Endodermal cell (in vitro differentiated cells): ENCODE measurements at regions not wholly inside any gene's neighbourhood (a gene's known extent, or its start where the extent isn't known, plus 50 kb on each side); places are given as distances from the start of the nearest gene placed in this dataset.

Experiments used
- DNase-seq: peaks from one replicate; pipeline ENCODE4 v3.0.0-alpha.2; 2017
- H3K27ac ChIP-seq: 2 replicates; pipeline ENCODE4 v1.5.1; 2013; ENCODE audit warnings: mild to moderate bottlenecking, low read depth, low read length, moderate library complexity
- H3K27me3 ChIP-seq: 2 replicates; pipeline ENCODE4 v1.6.1; 2013; ENCODE audit warnings: mild to moderate bottlenecking, low read length, moderate library complexity; ENCODE audit not compliant: insufficient read depth, control insufficient read depth, poor library complexity, severe bottlenecking
- H3K36me3 ChIP-seq: 2 replicates; pipeline ENCODE4 v1.7.0; 2013; ENCODE audit warnings: mild to moderate bottlenecking, low read length, moderate library complexity; ENCODE audit not compliant: control insufficient read depth, insufficient read depth
- H3K4me1 ChIP-seq: one replicate; pipeline ENCODE4 v1.7.0; 2013; ENCODE audit warnings: low read length; ENCODE audit not compliant: control insufficient read depth, insufficient read depth
- H3K4me3 ChIP-seq: 2 replicates; pipeline ENCODE4 v1.5.1; 2013; ENCODE audit warnings: mild to moderate bottlenecking, low read length, moderate library complexity
- H3K9ac ChIP-seq: 2 replicates; pipeline ENCODE4 v1.6.1; 2013; ENCODE audit warnings: mild to moderate bottlenecking, low read length, moderate library complexity; ENCODE audit not compliant: poor library complexity, severe bottlenecking; ENCODE audit errors: extremely low read depth
- H3K9me3 ChIP-seq: 2 replicates; pipeline ENCODE4 v1.6.1; 2013; ENCODE audit warnings: mild to moderate bottlenecking, low read length, moderate library complexity; ENCODE audit not compliant: control insufficient read depth
- H3K27ac Mint-ChIP-seq: 2 replicates; pipeline ENCODE4 v1.8.0; 2020; ENCODE audit warnings: mixed read lengths
- H3K27me3 Mint-ChIP-seq: 2 replicates; pipeline ENCODE4 v1.8.0; 2021; ENCODE audit warnings: mild to moderate bottlenecking, mixed read lengths; ENCODE audit not compliant: insufficient read depth
- H3K36me3 Mint-ChIP-seq: 2 replicates; pipeline ENCODE4 v1.8.0; 2020; ENCODE audit warnings: low read depth, mixed read lengths
- H3K4me1 Mint-ChIP-seq: 2 replicates; pipeline ENCODE4 v1.8.0; 2020; ENCODE audit warnings: mixed read lengths
- H3K4me3 Mint-ChIP-seq: 2 replicates; pipeline ENCODE4 v1.8.0; 2020; ENCODE audit warnings: mild to moderate bottlenecking, moderate library complexity, mixed read lengths
- H3K9me3 Mint-ChIP-seq: 2 replicates; pipeline ENCODE4 v1.8.0; 2020; ENCODE audit warnings: mild to moderate bottlenecking, mixed read lengths
- WGBS, 2 experiments: methylation state at CpG; one replicate each; pipeline versions ENCODE4 v1.1.5 to v1.1.7; 2013; ENCODE audit warnings: missing lambda C conversion rate in 2 of 2, mixed read lengths in 1 of 2; ENCODE audit not compliant: insufficient coverage in 1 of 2, insufficient read length in 1 of 2; 5-methylcytosine and 5-hydroxymethylcytosine counted together
- TF ChIP-seq, protein P1 (sequence below): fragments of 200-600 bp; sonication (generic); conservative IDR thresholded peaks from 2 replicates; pipeline ENCODE4 v1.5.0; 2021; ENCODE audit warnings: antibody characterized with exemption, mild to moderate bottlenecking

DNA sequence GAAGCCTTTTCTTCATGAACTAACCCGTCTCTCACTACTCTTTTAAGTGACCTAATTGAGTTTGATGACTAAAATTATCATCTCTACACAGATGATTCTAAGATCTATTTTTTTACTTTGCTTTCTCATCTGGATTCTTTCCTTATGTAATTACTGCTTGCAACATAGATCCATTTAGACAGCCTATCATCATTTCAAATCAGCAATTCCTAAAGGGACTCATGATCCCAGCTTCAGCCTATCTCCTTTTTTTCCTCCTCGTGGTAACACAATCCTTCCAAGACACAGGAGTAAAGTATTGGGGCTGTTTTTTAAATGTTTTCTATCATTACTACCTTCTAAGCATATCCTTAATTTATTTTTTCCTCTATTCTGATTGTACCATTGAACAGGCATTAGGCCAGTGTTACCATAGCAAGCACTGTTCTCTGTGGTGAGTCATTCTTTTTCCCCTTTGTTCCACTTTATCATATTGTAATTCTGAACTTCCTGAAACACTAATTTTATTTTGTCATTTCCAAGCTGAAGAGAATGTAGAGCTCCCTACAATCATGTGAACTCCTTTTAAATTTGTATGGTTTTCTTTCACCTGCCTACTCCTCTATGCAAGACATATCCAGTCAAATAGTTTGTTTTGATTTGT is 190.4 kb upstream of the FAR2 start:
- 82% methylated on average over 1 of the region's 2 CpGs; no CpG with 5 or more reads in 1 of the 2 experiments for WGBS, 2 experiments
- Histone ChIP-seq H3K9me3 (no peaks in the 10 kb centered on the region), H3K27me3 (no peaks in the 10 kb centered on the region), H3K27ac (no peak overlapping the region), H3K4me3 (no peak overlapping the region), H3K36me3 (no peaks in the 10 kb centered on the region), H3K9ac (no peak overlapping the region), H3K4me1 (no peaks in the 10 kb centered on the region)
- H3K27me3 Mint-ChIP-seq = no peaks in the 10 kb centered on the region
- H3K27ac Mint-ChIP-seq = no peak overlapping the region
- no peaks in the 10 kb centered on the region for H3K36me3 Mint-ChIP-seq
- no peak overlapping the region for H3K4me3 Mint-ChIP-seq
- H3K9me3 Mint-ChIP-seq = no peaks in the 10 kb centered on the region
- peaks cover 4% of the 10 kb centered on the region for H3K4me1 Mint-ChIP-seq
- DNase-seq = no peak
- TF ChIP-seq, protein P1, sequence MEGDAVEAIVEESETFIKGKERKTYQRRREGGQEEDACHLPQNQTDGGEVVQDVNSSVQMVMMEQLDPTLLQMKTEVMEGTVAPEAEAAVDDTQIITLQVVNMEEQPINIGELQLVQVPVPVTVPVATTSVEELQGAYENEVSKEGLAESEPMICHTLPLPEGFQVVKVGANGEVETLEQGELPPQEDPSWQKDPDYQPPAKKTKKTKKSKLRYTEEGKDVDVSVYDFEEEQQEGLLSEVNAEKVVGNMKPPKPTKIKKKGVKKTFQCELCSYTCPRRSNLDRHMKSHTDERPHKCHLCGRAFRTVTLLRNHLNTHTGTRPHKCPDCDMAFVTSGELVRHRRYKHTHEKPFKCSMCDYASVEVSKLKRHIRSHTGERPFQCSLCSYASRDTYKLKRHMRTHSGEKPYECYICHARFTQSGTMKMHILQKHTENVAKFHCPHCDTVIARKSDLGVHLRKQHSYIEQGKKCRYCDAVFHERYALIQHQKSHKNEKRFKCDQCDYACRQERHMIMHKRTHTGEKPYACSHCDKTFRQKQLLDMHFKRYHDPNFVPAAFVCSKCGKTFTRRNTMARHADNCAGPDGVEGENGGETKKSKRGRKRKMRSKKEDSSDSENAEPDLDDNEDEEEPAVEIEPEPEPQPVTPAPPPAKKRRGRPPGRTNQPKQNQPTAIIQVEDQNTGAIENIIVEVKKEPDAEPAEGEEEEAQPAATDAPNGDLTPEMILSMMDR = no peak

DNA sequence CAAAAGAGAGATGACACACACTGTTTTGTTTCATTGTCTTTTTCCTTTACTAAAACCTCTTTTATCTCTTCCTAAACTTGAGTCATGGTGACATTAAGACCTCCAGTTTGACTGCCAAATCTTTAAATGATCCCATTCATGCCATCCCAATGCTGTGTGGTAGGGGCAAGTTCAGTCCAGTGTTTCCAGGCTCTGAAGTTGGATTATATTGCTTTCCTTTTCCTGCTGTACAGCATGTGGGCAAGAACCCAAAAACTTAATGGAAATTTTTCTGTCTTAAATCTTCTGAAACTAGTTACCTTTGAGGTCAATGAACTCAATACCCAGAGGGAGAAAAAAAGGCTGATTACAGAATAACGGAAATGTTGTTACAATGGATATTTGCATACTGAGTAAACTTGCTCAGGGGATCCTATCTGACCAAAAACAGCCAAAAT is 187.1 kb upstream of the FAR2 start:
- DNase-seq = no peak
- 72 to 100% methylated on average over 1 of the region's 1 CpG for WGBS, 2 experiments
- Mint-ChIP-seq H3K27me3 (no peaks in the 10 kb centered on the region), H3K4me3 (no peak overlapping the region), H3K27ac (no peak overlapping the region), H3K36me3 (no peaks in the 10 kb centered on the region), H3K9me3 (no peaks in the 10 kb centered on the region), H3K4me1 (peaks cover 5% of the 10 kb centered on the region)
- H3K4me3 ChIP-seq = no peak overlapping the region
- no peaks in the 10 kb centered on the region for H3K36me3 ChIP-seq
- no peaks in the 10 kb centered on the region for H3K27me3 ChIP-seq
- no peak overlapping the region for H3K9ac ChIP-seq
- no peaks in the 10 kb centered on the region for H3K4me1 ChIP-seq
- H3K27ac ChIP-seq = no peak overlapping the region
- TF ChIP-seq, protein P1 = no peak
- H3K9me3 ChIP-seq = no peaks in the 10 kb centered on the region

DNA sequence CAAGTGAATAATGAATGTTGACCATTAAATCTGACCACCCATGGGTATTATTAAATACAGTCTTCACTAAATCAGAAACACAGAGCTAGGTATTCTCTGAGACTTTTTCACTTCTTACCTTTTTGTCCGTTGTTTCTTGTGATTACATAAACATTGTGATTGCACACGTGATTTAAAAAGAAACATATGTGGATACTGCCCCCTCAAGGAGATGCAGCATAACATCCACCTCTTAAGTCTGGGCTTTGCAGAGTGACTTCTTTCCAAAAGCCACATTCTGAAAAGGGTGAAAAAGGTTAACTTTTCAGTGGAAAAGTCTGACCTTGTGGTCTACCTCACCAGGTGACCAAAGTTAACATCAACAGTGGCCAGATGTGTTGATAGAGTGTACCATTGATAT is 185.5 kb upstream of the FAR2 start:
- TF ChIP-seq, protein P1 = peak; percentile 86
- Mint-ChIP-seq H3K4me3 (no peak overlapping the region), H3K36me3 (no peaks in the 10 kb centered on the region), H3K9me3 (no peaks in the 10 kb centered on the region), H3K27me3 (no peaks in the 10 kb centered on the region), H3K4me1 (peaks cover 5% of the 10 kb centered on the region), H3K27ac (no peak overlapping the region)
- no peaks in the 10 kb centered on the region for H3K36me3 ChIP-seq
- no peak overlapping the region for H3K9ac ChIP-seq
- DNase-seq = no peak
- no peaks in the 10 kb centered on the region for H3K4me1 ChIP-seq
- WGBS, 2 experiments = 63 to 69% methylated on average over 2 of the region's 2 CpGs
- H3K9me3 ChIP-seq = no peaks in the 10 kb centered on the region
- no peak overlapping the region for H3K4me3 ChIP-seq
- H3K27me3 ChIP-seq = no peaks in the 10 kb centered on the region
- no peak overlapping the region for H3K27ac ChIP-seq
